HG03139 (cell line): ENCODE measurements at regions not wholly inside any gene's neighbourhood (a gene's known extent, or its start where the extent isn't known, plus 50 kb on each side); places are given as distances from the start of the nearest gene placed in this dataset.
"Not testable (repeated sequence)": the region's sequence is repeated elsewhere in the genome, so short reads cannot be mapped to it uniquely, and the experiment has no call there.

Source experiments
- ATAC-seq: cut with Tn5 transposase; IDR thresholded peaks from one replicate; pipeline ENCODE4 v1.9.1; 2021; ENCODE audit not compliant: unreplicated experiment

GRCh38 chr6:139973669-139974344, 599.4 kb upstream of the CITED2 start:
- ATAC-seq: no peak

- ATAC-seq: no peak
Observed at GRCh38 chr6:139972116-139972515, 597.7 kb upstream of the CITED2 start.

- no peak for ATAC-seq
Observed at GRCh38 chr6:139970591-139970991, 596.1 kb upstream of the CITED2 start.

- no peak for ATAC-seq
Observed at GRCh38 chr6:139967497-139967896, 593.0 kb upstream of the CITED2 start.

- no peak for ATAC-seq
Observed at GRCh38 chr6:139965393-139965792, 590.9 kb upstream of the CITED2 start.

GRCh38 chr6:139964737-139965136, 590.3 kb upstream of the CITED2 start:
- no peak for ATAC-seq

GRCh38 chr6:139962654-139963347, 588.4 kb upstream of the CITED2 start:
- no peak for ATAC-seq

- no peak for ATAC-seq
Observed at GRCh38 chr6:139961190-139961589, 586.7 kb upstream of the CITED2 start.

GRCh38 chr6:139960671-139961070, 586.2 kb upstream of the CITED2 start:
- ATAC-seq: no peak

GRCh38 chr6:139955366-139956155, 581.1 kb upstream of the CITED2 start:
- ATAC-seq: no peak

- no peak for ATAC-seq
Observed at GRCh38 chr6:139954463-139955071, 580.1 kb upstream of the CITED2 start.

- ATAC-seq: not testable (repeated sequence)
Observed at GRCh38 chr6:139953780-139954179, 579.3 kb upstream of the CITED2 start.

GRCh38 chr6:139951172-139951571, 576.7 kb upstream of the CITED2 start:
- no peak for ATAC-seq

GRCh38 chr6:139944976-139945375, 570.5 kb upstream of the CITED2 start:
- no peak for ATAC-seq

- ATAC-seq: no peak
Observed at GRCh38 chr6:139944131-139944530, 569.7 kb upstream of the CITED2 start.

GRCh38 chr6:139943391-139943790, 568.9 kb upstream of the CITED2 start:
- ATAC-seq: no peak

GRCh38 chr6:139942331-139942730, 567.9 kb upstream of the CITED2 start:
- ATAC-seq: no peak

GRCh38 chr6:139941826-139942225, 567.4 kb upstream of the CITED2 start:
- no peak for ATAC-seq

GRCh38 chr6:139940741-139941729, 566.6 kb upstream of the CITED2 start:
- ATAC-seq: peak; percentile 90
